ENCODE measurements at regions not wholly inside any gene's neighbourhood (a gene's known extent, or its start where the extent isn't known, plus 50 kb on each side); places are given as distances from the start of the nearest gene placed in this dataset.

DNA sequence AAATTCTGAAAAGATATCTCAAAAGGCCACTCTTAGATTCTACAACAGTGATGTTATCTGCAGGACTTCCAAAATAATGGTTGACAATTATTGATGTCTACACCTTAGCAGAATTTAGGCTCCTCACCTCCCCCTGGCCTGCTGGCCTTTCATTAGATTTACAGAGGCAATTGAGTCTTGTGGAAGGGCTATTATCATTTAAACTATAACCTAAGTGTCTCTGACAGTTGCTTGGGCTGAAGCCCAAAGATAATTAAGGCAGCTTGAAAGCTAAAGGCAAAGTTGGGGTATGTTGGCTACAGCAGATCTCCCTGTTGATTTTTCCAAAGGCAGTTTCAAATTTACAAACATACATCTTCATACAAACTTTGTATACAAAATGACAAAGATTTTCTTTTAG lies 912.3 kb downstream of the TAF11L14 start (continued):
- no peak for TF ChIP-seq GLIS2 (tag by site-specific recombination; IDR thresholded peaks at IDR 0.05)
- TF ChIP-seq ZBTB17 (tag by site-specific recombination; IDR thresholded peaks at IDR 0.05), result no peak
- no peak for TF ChIP-seq ZNF416 (tag by site-specific recombination; IDR thresholded peaks at IDR 0.05)
- TF ChIP-seq, protein P1, sequence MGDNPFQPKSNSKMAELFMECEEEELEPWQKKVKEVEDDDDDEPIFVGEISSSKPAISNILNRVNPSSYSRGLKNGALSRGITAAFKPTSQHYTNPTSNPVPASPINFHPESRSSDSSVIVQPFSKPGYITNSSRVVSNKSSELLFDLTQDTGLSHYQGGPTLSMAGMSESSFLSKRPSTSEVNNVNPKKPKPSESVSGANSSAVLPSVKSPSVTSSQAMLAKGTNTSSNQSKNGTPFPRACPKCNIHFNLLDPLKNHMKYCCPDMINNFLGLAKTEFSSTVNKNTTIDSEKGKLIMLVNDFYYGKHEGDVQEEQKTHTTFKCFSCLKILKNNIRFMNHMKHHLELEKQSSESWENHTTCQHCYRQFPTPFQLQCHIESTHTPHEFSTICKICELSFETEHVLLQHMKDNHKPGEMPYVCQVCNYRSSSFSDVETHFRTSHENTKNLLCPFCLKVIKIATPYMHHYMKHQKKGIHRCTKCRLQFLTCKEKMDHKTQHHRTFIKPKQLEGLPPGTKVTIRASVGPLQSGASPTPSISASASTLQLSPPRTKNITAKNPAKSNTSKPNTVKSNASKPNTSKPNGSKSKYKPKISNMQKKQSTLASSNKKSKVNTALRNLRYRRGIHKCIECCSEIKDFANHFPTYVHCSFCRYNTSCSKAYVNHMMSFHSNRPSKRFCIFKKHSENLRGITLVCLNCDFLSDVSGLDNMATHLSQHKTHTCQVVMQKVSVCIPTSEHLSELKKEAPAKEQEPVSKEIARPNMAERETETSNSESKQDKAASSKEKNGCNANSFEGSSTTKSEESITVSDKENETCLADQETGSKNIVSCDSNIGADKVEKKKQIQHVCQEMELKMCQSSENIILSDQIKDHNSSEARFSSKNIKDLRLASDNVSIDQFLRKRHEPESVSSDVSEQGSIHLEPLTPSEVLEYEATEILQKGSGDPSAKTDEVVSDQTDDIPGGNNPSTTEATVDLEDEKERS (tag by site-specific recombination; IDR thresholded peaks at IDR 0.05), result no peak
- TF ChIP-seq HOXC10 (CRISPR knock-in tag; IDR thresholded peaks at IDR 0.05), result no peak
- TF ChIP-seq ZNF560 (tag by site-specific recombination; IDR thresholded peaks at IDR 0.05; ENCODE audit: borderline replicate concordance), result no peak

DNA sequence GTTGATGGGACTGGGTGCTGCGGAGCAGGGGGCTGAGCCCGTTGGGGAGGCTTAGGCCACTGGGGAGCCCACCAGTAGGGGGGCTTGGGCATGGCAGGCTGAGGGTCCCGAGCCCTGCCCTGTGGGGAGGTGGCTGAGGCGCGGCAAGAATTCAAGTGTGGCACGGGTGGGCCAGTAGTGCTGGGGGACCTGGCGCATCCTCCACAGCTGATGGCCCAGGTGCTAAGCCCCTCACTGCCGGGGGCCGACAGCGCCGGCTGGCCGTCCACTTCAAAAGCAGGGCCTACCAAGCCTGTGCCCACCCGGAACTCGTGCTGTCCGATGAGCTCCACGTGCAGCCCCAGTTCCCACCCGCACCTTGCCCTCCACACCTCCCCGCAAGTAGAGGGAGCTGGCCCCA lies 917.5 kb downstream of the TAF11L14 start:
- ChIA-PET POLR2A (no interaction called here), CTCF (interaction anchor here (0.5 kb wide), 1 partner anchor 1231 kb away, joined by 3 read pairs; no protein-coding TSS in a partner anchor)
- no peak overlapping the region for H3K4me3 ChIP-seq (ENCODE audit: low read depth, low read length)
- no peaks in the 10 kb centered on the region for H3K36me3 ChIP-seq (ENCODE audit: control insufficient read depth in 2 of 2, insufficient read depth in 1 of 2, low read length in 2 of 2)
- H3K4me1 ChIP-seq (ENCODE audit: control insufficient read depth, insufficient read depth, low read length), result no peaks in the 10 kb centered on the region
- TF ChIP-seq ZNF391 (tag by site-specific recombination; IDR thresholded peaks at IDR 0.05; ENCODE audit: borderline replicate concordance, low read depth), result no peak
- TF ChIP-seq, protein P2, sequence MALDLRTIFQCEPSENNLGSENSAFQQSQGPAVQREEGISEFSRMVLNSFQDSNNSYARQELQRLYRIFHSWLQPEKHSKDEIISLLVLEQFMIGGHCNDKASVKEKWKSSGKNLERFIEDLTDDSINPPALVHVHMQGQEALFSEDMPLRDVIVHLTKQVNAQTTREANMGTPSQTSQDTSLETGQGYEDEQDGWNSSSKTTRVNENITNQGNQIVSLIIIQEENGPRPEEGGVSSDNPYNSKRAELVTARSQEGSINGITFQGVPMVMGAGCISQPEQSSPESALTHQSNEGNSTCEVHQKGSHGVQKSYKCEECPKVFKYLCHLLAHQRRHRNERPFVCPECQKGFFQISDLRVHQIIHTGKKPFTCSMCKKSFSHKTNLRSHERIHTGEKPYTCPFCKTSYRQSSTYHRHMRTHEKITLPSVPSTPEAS (tag by site-specific recombination; IDR thresholded peaks at IDR 0.05), result no peak
- TF ChIP-seq ZNF132 (tag by site-specific recombination; IDR thresholded peaks at IDR 0.05; ENCODE audit: borderline replicate concordance), result no peak
- TF ChIP-seq ZNF274 (IDR thresholded peaks at IDR 0.05; ENCODE audit: low read length), result no peak
- no peak for TF ChIP-seq ZNF274 (tag by site-specific recombination; IDR thresholded peaks at IDR 0.05; ENCODE audit: borderline replicate concordance)
- TF ChIP-seq, protein P3, sequence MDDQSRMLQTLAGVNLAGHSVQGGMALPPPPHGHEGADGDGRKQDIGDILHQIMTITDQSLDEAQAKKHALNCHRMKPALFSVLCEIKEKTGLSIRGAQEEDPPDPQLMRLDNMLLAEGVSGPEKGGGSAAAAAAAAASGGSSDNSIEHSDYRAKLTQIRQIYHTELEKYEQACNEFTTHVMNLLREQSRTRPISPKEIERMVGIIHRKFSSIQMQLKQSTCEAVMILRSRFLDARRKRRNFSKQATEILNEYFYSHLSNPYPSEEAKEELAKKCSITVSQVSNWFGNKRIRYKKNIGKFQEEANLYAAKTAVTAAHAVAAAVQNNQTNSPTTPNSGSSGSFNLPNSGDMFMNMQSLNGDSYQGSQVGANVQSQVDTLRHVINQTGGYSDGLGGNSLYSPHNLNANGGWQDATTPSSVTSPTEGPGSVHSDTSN (CRISPR knock-in tag; IDR thresholded peaks at IDR 0.05), result no peak
- no peak for TF ChIP-seq ZEB2 (tag by site-specific recombination; IDR thresholded peaks at IDR 0.05)
- TF ChIP-seq ZNF184 (tag by site-specific recombination; IDR thresholded peaks at IDR 0.05), result no peak
- TF ChIP-seq, protein P4, sequence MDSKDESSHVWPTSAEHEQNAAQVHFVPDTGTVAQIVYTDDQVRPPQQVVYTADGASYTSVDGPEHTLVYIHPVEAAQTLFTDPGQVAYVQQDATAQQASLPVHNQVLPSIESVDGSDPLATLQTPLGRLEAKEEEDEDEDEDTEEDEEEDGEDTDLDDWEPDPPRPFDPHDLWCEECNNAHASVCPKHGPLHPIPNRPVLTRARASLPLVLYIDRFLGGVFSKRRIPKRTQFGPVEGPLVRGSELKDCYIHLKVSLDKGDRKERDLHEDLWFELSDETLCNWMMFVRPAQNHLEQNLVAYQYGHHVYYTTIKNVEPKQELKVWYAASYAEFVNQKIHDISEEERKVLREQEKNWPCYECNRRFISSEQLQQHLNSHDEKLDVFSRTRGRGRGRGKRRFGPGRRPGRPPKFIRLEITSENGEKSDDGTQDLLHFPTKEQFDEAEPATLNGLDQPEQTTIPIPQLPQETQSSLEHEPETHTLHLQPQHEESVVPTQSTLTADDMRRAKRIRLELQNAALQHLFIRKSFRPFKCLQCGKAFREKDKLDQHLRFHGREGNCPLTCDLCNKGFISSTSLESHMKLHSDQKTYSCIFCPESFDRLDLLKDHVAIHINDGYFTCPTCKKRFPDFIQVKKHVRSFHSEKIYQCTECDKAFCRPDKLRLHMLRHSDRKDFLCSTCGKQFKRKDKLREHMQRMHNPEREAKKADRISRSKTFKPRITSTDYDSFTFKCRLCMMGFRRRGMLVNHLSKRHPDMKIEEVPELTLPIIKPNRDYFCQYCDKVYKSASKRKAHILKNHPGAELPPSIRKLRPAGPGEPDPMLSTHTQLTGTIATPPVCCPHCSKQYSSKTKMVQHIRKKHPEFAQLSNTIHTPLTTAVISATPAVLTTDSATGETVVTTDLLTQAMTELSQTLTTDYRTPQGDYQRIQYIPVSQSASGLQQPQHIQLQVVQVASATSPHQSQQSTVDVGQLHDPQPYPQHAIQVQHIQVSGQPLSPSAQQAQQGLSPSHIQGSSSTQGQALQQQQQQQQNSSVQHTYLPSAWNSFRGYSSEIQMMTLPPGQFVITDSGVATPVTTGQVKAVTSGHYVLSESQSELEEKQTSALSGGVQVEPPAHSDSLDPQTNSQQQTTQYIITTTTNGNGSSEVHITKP (tag by site-specific recombination; IDR thresholded peaks at IDR 0.05), result no peak
- TF ChIP-seq, protein P5, sequence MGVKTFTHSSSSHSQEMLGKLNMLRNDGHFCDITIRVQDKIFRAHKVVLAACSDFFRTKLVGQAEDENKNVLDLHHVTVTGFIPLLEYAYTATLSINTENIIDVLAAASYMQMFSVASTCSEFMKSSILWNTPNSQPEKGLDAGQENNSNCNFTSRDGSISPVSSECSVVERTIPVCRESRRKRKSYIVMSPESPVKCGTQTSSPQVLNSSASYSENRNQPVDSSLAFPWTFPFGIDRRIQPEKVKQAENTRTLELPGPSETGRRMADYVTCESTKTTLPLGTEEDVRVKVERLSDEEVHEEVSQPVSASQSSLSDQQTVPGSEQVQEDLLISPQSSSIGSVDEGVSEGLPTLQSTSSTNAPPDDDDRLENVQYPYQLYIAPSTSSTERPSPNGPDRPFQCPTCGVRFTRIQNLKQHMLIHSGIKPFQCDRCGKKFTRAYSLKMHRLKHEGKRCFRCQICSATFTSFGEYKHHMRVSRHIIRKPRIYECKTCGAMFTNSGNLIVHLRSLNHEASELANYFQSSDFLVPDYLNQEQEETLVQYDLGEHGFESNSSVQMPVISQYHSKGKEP (tag by site-specific recombination; IDR thresholded peaks at IDR 0.05), result no peak
- TF ChIP-seq ZNF624 (tag by site-specific recombination; IDR thresholded peaks at IDR 0.05), result no peak
- TF ChIP-seq ZNF792 (tag by site-specific recombination; IDR thresholded peaks at IDR 0.05), result no peak
- H3K9me3 ChIP-seq (ENCODE audit: control insufficient read depth, insufficient read depth, low read depth, low read length), result no peaks in the 10 kb centered on the region
- no peak overlapping the region for H3K27ac ChIP-seq (ENCODE audit: extremely low read depth, low read depth, low read length)

Measured in HEK293 (cell line).